ENCODE measurements at regions not wholly inside any gene's neighbourhood (a gene's known extent, or its start where the extent isn't known, plus 50 kb on each side); places are given as distances from the start of the nearest gene placed in this dataset.
A peak's percentile ranks its signal among the peaks of the same experiment; 100 is the strongest.

GRCh38 chr21:23384679-23385078 lies 2222.6 kb downstream of the MRPL39 start:
- Histone ChIP-seq H3K79me2 (ENCODE audit: control insufficient read depth, insufficient read depth, low read length) (no peaks in the 10 kb centered on the region), H2AFZ (ENCODE audit: low read depth, low read length) (peak overlapping the region; percentile 24), H3K9me1 (replicated peaks; ENCODE audit: control insufficient read depth, extremely low read depth, insufficient read depth, low read length) (no peaks in the 10 kb centered on the region), H3K9ac (replicated peaks; ENCODE audit: extremely low read depth, insufficient read depth, low read length) (no peak overlapping the region), H3K4me3 (replicated peaks in 1 of 3; ENCODE audit: insufficient read depth in 1 of 3, low read depth in 1 of 3, low read length in 3 of 3) (no peak overlapping the region), H4K20me1 (replicated peaks; ENCODE audit: control insufficient read depth, extremely low read depth, insufficient read depth, low read length) (no peaks in the 10 kb centered on the region), H3K27me3 (ENCODE audit: control insufficient read depth in 2 of 2, insufficient read depth in 2 of 2, low read length in 2 of 2) (no peaks in the 10 kb centered on the region), H3K4me1 (ENCODE audit: control insufficient read depth, extremely low read depth, insufficient read depth, low read length) (no peaks in the 10 kb centered on the region), H3K36me3 (ENCODE audit: control insufficient read depth in 2 of 2, extremely low read depth in 1 of 2, insufficient read depth in 2 of 2, low read length in 2 of 2) (no peaks in the 10 kb centered on the region), H3K9me3 (replicated peaks; ENCODE audit: control insufficient read depth, insufficient read depth, low read length) (no peaks in the 10 kb centered on the region), H3K4me2 (ENCODE audit: insufficient read depth, low read length) (no peak overlapping the region), H3K27ac (ENCODE audit: insufficient read depth, low read depth, low read length) (no peak overlapping the region)
- DNase-seq (ENCODE audit: low read depth, low spot score) (no peak), FAIRE-seq (no peak)
- no TSS peak for BruUV-seq (replicated peaks)
- POLR2A ChIA-PET: no interaction called here
- intact Hi-C loops (cut with micrococcal nuclease) (no loop called here), dilution Hi-C loops (cut with MboI; ENCODE audit: extremely low pct_ligation_motif_present, low sequenced_read_pairs) (no loop called here)
- CTCF ChIA-PET: no interaction called here
- TF ChIP-seq JUN (IDR thresholded peaks at IDR 0.05; ENCODE audit: borderline replicate concordance, insufficient read depth, insufficient read length, low read depth) (no peak), FOS (IDR thresholded peaks at IDR 0.05; ENCODE audit: borderline replicate concordance, insufficient read depth, low read length) (no peak), POLR2AphosphoS5 (IDR thresholded peaks at IDR 0.05; ENCODE audit: insufficient read depth, low read depth, low read length) (no peak), EZH2 (IDR thresholded peaks at IDR 0.05; ENCODE audit: borderline replicate concordance, low read depth, low read length, severe bottlenecking) (no peak), GATA2 (IDR thresholded peaks at IDR 0.05; ENCODE audit: insufficient read depth, insufficient read length, low read depth, low read length) (no peak), MYC (IDR thresholded peaks at IDR 0.05; ENCODE audit: low read depth, low read length) (no peak), POLR2A (IDR thresholded peaks at IDR 0.05; ENCODE audit: low read depth, low read length) (no peak), MAX (IDR thresholded peaks at IDR 0.05; ENCODE audit: insufficient read depth, insufficient read length) (no peak), CTCF (IDR thresholded peaks at IDR 0.05; ENCODE audit: extremely low read depth in 1 of 2, insufficient read depth in 1 of 2, low read depth in 1 of 2, low read length in 2 of 2) (no peak)

Measured in endothelial cell of umbilical vein (primary cell).